Large intestine (tissue), 3 donors: ENCODE measurements at regions not wholly inside any gene's neighbourhood (a gene's known extent, or its start where the extent isn't known, plus 50 kb on each side); places are given as distances from the start of the nearest gene placed in this dataset.
"Not testable (repeated sequence)": the region's sequence is repeated elsewhere in the genome, so short reads cannot be mapped to it uniquely, and the experiment has no call there.

Experiments
- DNase-seq, 2 donors: peaks; one replicate each; pipeline versions ENCODE4 v3.0.0 to v3.0.0-alpha.2; 2013
- H3K27ac ChIP-seq: one replicate; pipeline ENCODE4 v1.5.1; 2013; ENCODE audit warnings: low read length
- H3K27me3 ChIP-seq: 2 replicates; pipeline ENCODE4 v1.6.1; 2013; ENCODE audit warnings: low read length; ENCODE audit not compliant: control insufficient read depth, insufficient read depth
- H3K36me3 ChIP-seq: 2 replicates; pipeline ENCODE4 v1.6.1; 2013; ENCODE audit warnings: low read length; ENCODE audit not compliant: control insufficient read depth, insufficient read depth
- H3K4me1 ChIP-seq: one replicate; pipeline ENCODE4 v1.6.1; 2013; ENCODE audit warnings: low read length; ENCODE audit not compliant: control insufficient read depth, insufficient read depth
- H3K4me3 ChIP-seq: one replicate; pipeline ENCODE4 v1.5.1; 2013; ENCODE audit warnings: low read length
- H3K9me3 ChIP-seq: one replicate; pipeline ENCODE4 v1.6.1; 2013; ENCODE audit warnings: mild to moderate bottlenecking, low read depth, low read length, moderate library complexity; ENCODE audit not compliant: control insufficient read depth
- WGBS: methylation state at CpG from one replicate; pipeline ENCODE4 v1.1.5; 2013; ENCODE audit warnings: low lambda C conversion rate; ENCODE audit not compliant: insufficient coverage; 5-methylcytosine and 5-hydroxymethylcytosine counted together

- Histone ChIP-seq H3K4me1 (peaks cover 7% of the 10 kb centered on the region), H3K36me3 (no peaks in the 10 kb centered on the region), H3K27me3 (no peaks in the 10 kb centered on the region), H3K9me3 (no peaks in the 10 kb centered on the region), H3K27ac (no peak overlapping the region), H3K4me3 (no peak overlapping the region)
- WGBS: 90% methylated on average over 2 of the region's 8 CpGs
- DNase-seq: no peak
These were observed 119.4 kb downstream of the COPS8 start for GRCh38 chr2:237205043-237205541.

- Histone ChIP-seq H3K4me3 (no peak overlapping the region), H3K4me1 (peaks cover 7% of the 10 kb centered on the region), H3K9me3 (no peaks in the 10 kb centered on the region), H3K27ac (no peak overlapping the region), H3K36me3 (no peaks in the 10 kb centered on the region), H3K27me3 (no peaks in the 10 kb centered on the region)
- no peak for DNase-seq
- WGBS: 82% methylated on average over 2 of the region's 8 CpGs
These were observed 119.9 kb downstream of the COPS8 start for GRCh38 chr2:237205561-237205971.

GRCh38 chr2:237207646-237208045 is 122.0 kb downstream of the COPS8 start:
- WGBS: no CpG with 5 or more reads among the region's 7 CpGs
- H3K36me3 ChIP-seq: no peaks in the 10 kb centered on the region
- H3K27me3 ChIP-seq: no peaks in the 10 kb centered on the region
- H3K27ac ChIP-seq: peak overlapping the region; percentile 14
- H3K4me1 ChIP-seq: peaks cover 3% of the 10 kb centered on the region
- H3K4me3 ChIP-seq: no peak overlapping the region
- peak in 1 of 2 donors; percentile 22 for DNase-seq
- H3K9me3 ChIP-seq: peaks cover 12% of the 10 kb centered on the region

- Histone ChIP-seq H3K4me3 (no peak overlapping the region), H3K36me3 (no peaks in the 10 kb centered on the region), H3K27me3 (no peaks in the 10 kb centered on the region), H3K27ac (no peak overlapping the region), H3K4me1 (peaks cover 3% of the 10 kb centered on the region), H3K9me3 (peaks cover 14% of the 10 kb centered on the region)
- no peak for DNase-seq
- WGBS: no CpG with 5 or more reads among the region's 16 CpGs
These were observed 122.9 kb downstream of the COPS8 start for GRCh38 chr2:237208373-237209260.

GRCh38 chr2:237209885-237210284 is 124.2 kb downstream of the COPS8 start:
- DNase-seq: no peak
- 100% methylated on average over 1 of the region's 6 CpGs for WGBS

GRCh38 chr2:237210297-237210696 is 124.6 kb downstream of the COPS8 start:
- H3K4me3 ChIP-seq: no peak overlapping the region
- no peak overlapping the region for H3K27ac ChIP-seq
- WGBS: no CpG with 5 or more reads among the region's 7 CpGs
- peaks cover 14% of the 10 kb centered on the region for H3K9me3 ChIP-seq
- no peaks in the 10 kb centered on the region for H3K36me3 ChIP-seq
- no peaks in the 10 kb centered on the region for H3K27me3 ChIP-seq
- H3K4me1 ChIP-seq: peaks cover 3% of the 10 kb centered on the region
- DNase-seq: no peak

More at GRCh38 chr2:237209885-237210284, 124.2 kb downstream of the COPS8 start:
- Histone ChIP-seq H3K27me3 (no peaks in the 10 kb centered on the region), H3K9me3 (peaks cover 14% of the 10 kb centered on the region), H3K4me3 (no peak overlapping the region), H3K4me1 (peaks cover 3% of the 10 kb centered on the region), H3K27ac (no peak overlapping the region), H3K36me3 (no peaks in the 10 kb centered on the region)

GRCh38 chr2:237210763-237211162 is 125.1 kb downstream of the COPS8 start:
- no peak for DNase-seq
- WGBS: no CpG with 5 or more reads among the region's 6 CpGs
- Histone ChIP-seq H3K27me3 (no peaks in the 10 kb centered on the region), H3K4me3 (no peak overlapping the region), H3K36me3 (no peaks in the 10 kb centered on the region), H3K27ac (no peak overlapping the region), H3K9me3 (peaks cover 14% of the 10 kb centered on the region), H3K4me1 (peaks cover 3% of the 10 kb centered on the region)

- not testable (repeated sequence) for DNase-seq, H3K4me1 ChIP-seq, H3K27me3 ChIP-seq, H3K27ac ChIP-seq, H3K4me3 ChIP-seq, H3K36me3 ChIP-seq
- H3K9me3 ChIP-seq: peaks cover 14% of the 10 kb centered on the region
- 95% methylated on average over 4 of the region's 9 CpGs for WGBS
These were observed 126.9 kb downstream of the COPS8 start for GRCh38 chr2:237212356-237213279.

- Histone ChIP-seq H3K9me3 (peaks cover 14% of the 10 kb centered on the region), H3K4me3 (no peak overlapping the region), H3K4me1 (no peaks in the 10 kb centered on the region), H3K27me3 (no peaks in the 10 kb centered on the region), H3K27ac (no peak overlapping the region), H3K36me3 (no peaks in the 10 kb centered on the region)
- 50% methylated on average over 1 of the region's 10 CpGs for WGBS
- DNase-seq: peak; percentile 37 to 55
These were observed 127.8 kb downstream of the COPS8 start for GRCh38 chr2:237213315-237214022.
